GM23338 (cell line): ENCODE measurements at regions not wholly inside any gene's neighbourhood (a gene's known extent, or its start where the extent isn't known, plus 50 kb on each side); places are given as distances from the start of the nearest gene placed in this dataset.

Source experiments
- ATAC-seq: fragments of 200-7000 bp; cut with Tn5 transposase; 3 replicates; pipeline ENCODE4 v1.9.1; 2020
- DNase-seq: peaks from one replicate; pipeline ENCODE4 v3.0.0-alpha.2; 2015; ENCODE audit warnings: low spot score
- H2AFZ ChIP-seq: fragments of 200-600 bp; sonication (generic); 2 replicates; pipeline ENCODE4 v1.8.0; 2016; ENCODE audit warnings: antibody characterized with exemption, mild to moderate bottlenecking, moderate library complexity
- H3F3A ChIP-seq: fragments of 200-600 bp; sonication (generic); replicated peaks from 2 replicates; pipeline ENCODE4 v1.8.0; 2017; ENCODE audit warnings: antibody characterized with exemption, mixed run types, low read depth
- H3K27ac ChIP-seq: fragments of 200-600 bp; sonication (generic); 2 replicates; pipeline ENCODE4 v1.6.1; 2016; ENCODE audit warnings: low read depth
- H3K27me3 ChIP-seq: fragments of 200-600 bp; sonication (generic); 2 replicates; pipeline ENCODE4 v1.8.0; 2016; ENCODE audit warnings: mild to moderate bottlenecking, mixed run types, moderate library complexity; ENCODE audit not compliant: insufficient read depth
- H3K36me3 ChIP-seq: fragments of 200-600 bp; sonication (generic); 2 replicates; pipeline ENCODE4 v1.8.0; 2016; ENCODE audit warnings: mild to moderate bottlenecking; ENCODE audit not compliant: insufficient read depth
- H3K4me1 ChIP-seq: fragments of 200-600 bp; sonication (generic); 2 replicates; pipeline ENCODE4 v1.8.0; 2016; ENCODE audit warnings: mild to moderate bottlenecking, moderate library complexity; ENCODE audit not compliant: insufficient read depth
- H3K4me2 ChIP-seq: fragments of 200-600 bp; sonication (generic); 2 replicates; pipeline ENCODE4 v1.7.1; 2017; ENCODE audit warnings: mixed run types
- H3K4me3 ChIP-seq: fragments of 200-600 bp; sonication (generic); 2 replicates; pipeline ENCODE4 v1.6.1; 2016; ENCODE audit warnings: mixed run types
- H3K79me2 ChIP-seq: fragments of 200-600 bp; sonication (generic); replicated peaks from 2 replicates; pipeline ENCODE4 v1.8.0; 2017; ENCODE audit warnings: mild to moderate bottlenecking; ENCODE audit not compliant: insufficient read depth
- H3K9me2 ChIP-seq: fragments of 200-600 bp; sonication (generic); 2 replicates; pipeline ENCODE4 v1.8.0; 2017; ENCODE audit not compliant: insufficient read depth
- H4K20me1 ChIP-seq: fragments of 200-600 bp; sonication (generic); replicated peaks from 2 replicates; pipeline ENCODE4 v1.8.0; 2017; ENCODE audit warnings: mild to moderate bottlenecking; ENCODE audit not compliant: insufficient read depth
- H3K27ac Mint-ChIP-seq: 2 replicates; pipeline ENCODE4 v1.8.0; 2020; ENCODE audit warnings: inconsistent platforms, mild to moderate bottlenecking, moderate library complexity, mixed read lengths
- H3K27me3 Mint-ChIP-seq: 3 replicates; pipeline ENCODE4 v1.8.0; 2022; ENCODE audit warnings: low read depth, mild to moderate bottlenecking, moderate library complexity, mixed read lengths, inconsistent platforms; ENCODE audit not compliant: insufficient read depth, poor library complexity
- H3K36me3 Mint-ChIP-seq: 3 replicates; pipeline ENCODE4 v1.8.0; 2021; ENCODE audit warnings: low read depth, mild to moderate bottlenecking, inconsistent platforms, moderate library complexity, mixed read lengths
- H3K4me1 Mint-ChIP-seq: 3 replicates; pipeline ENCODE4 v1.8.0; 2020; ENCODE audit warnings: mild to moderate bottlenecking, inconsistent platforms, mixed read lengths
- H3K4me3 Mint-ChIP-seq: 3 replicates; pipeline ENCODE4 v1.8.0; 2021; ENCODE audit warnings: moderate library complexity, mild to moderate bottlenecking, inconsistent platforms, mixed read lengths
- H3K9me3 Mint-ChIP-seq: 3 replicates; pipeline ENCODE4 v1.8.0; 2020; ENCODE audit warnings: moderate library complexity, mild to moderate bottlenecking, inconsistent platforms, mixed read lengths
- CREB1 ChIP-seq: fragments of 250-450 bp; sonication (Bioruptor Pico); IDR thresholded peaks from 2 replicates; pipeline ENCODE4 v1.5.0; 2020; ENCODE audit warnings: low read depth, mild to moderate bottlenecking, moderate library complexity
- CTCF ChIP-seq, 2 experiments: fragments of 200-600 bp in 1 of 2; sonication (generic) in 1 of 2; conservative IDR thresholded peaks; 2 replicates each; pipeline versions ENCODE4 v1.5.1 to v1.6.1; 2016 to 2017; ENCODE audit warnings: antibody characterized with exemption in 2 of 2, low read depth in 2 of 2, mild to moderate bottlenecking in 2 of 2, moderate library complexity in 1 of 2
- EZH2 ChIP-seq: fragments of 200-600 bp; sonication (generic); IDR thresholded peaks from one replicate; pipeline ENCODE4 v1.8.0; 2017; ENCODE audit warnings: antibody characterized with exemption, mild to moderate bottlenecking, low read depth; ENCODE audit not compliant: unreplicated experiment
- JUNB ChIP-seq: IDR thresholded peaks from one replicate; pipeline ENCODE4 v1.6.1; 2016; ENCODE audit warnings: antibody characterized with exemption; ENCODE audit not compliant: unreplicated experiment
- NANOG ChIP-seq: IDR thresholded peaks from 2 replicates; pipeline ENCODE4 v1.6.1; 2016; ENCODE audit warnings: antibody characterized with exemption, borderline replicate concordance
- STAT1 ChIP-seq: IDR thresholded peaks from one replicate; pipeline ENCODE4 v1.6.1; 2016; ENCODE audit warnings: antibody characterized with exemption; ENCODE audit not compliant: unreplicated experiment
- ZNF114 ChIP-seq: fragments of 250-450 bp; sonication (Bioruptor Pico); IDR thresholded peaks from 2 replicates; pipeline ENCODE4 v1.5.0; 2020; ENCODE audit warnings: mild to moderate bottlenecking, moderate library complexity
- ZNF331 ChIP-seq: fragments of 250-450 bp; sonication (Bioruptor Pico); IDR thresholded peaks from 2 replicates; pipeline ENCODE4 v1.5.0; 2020; ENCODE audit warnings: low read depth, mild to moderate bottlenecking, moderate library complexity
- ZNF462 ChIP-seq: fragments of 250-450 bp; sonication (Bioruptor Pico); IDR thresholded peaks from 2 replicates; pipeline ENCODE4 v1.5.0; 2020; ENCODE audit warnings: mild to moderate bottlenecking, moderate library complexity

- no peak for TF ChIP-seq ZNF462
Measured at GRCh38 chrX:35104626-35105025, 162.0 kb downstream of the FAM47B start (continued).

- no peak overlapping the region for H3K4me2 ChIP-seq
- TF ChIP-seq ZNF114 (CRISPR knock-in tag) = no peak
- TF ChIP-seq JUNB = no peak
- no peak for TF ChIP-seq STAT1
- no peak for TF ChIP-seq CREB1 (CRISPR knock-in tag)
- TF ChIP-seq EZH2 = no peak
- no peak for TF ChIP-seq CTCF (conservative IDR thresholded peaks at IDR 0.05; ENCODE audit: low read depth in 2 of 2)
- TF ChIP-seq ZNF331 (CRISPR knock-in tag) = no peak
- no peak for TF ChIP-seq NANOG
- H3K4me1 Mint-ChIP-seq = peaks cover 3% of the 10 kb centered on the region; the same call in 1 of the 3 replicates
- no peaks in the 10 kb centered on the region for H3K79me2 ChIP-seq
- no peak overlapping the region for H2AFZ ChIP-seq
- peaks cover 1% of the 10 kb centered on the region for H3K27me3 Mint-ChIP-seq
- H3K27ac ChIP-seq = no peak overlapping the region
- H3K4me1 ChIP-seq = no peaks in the 10 kb centered on the region
- DNase-seq (no peak), ATAC-seq (no peak)
- no peaks in the 10 kb centered on the region for H3K27me3 ChIP-seq
- no peaks in the 10 kb centered on the region for H3K36me3 ChIP-seq
- peaks cover 16% of the 10 kb centered on the region for H3K9me3 Mint-ChIP-seq
- no peak overlapping the region for H3K4me3 ChIP-seq
- H3K27ac Mint-ChIP-seq = no peak overlapping the region
- no peaks in the 10 kb centered on the region for H3F3A ChIP-seq
- no peaks in the 10 kb centered on the region for H4K20me1 ChIP-seq
- no peaks in the 10 kb centered on the region for H3K9me2 ChIP-seq
- H3K4me3 Mint-ChIP-seq = no peak overlapping the region
- peaks cover 12% of the 10 kb centered on the region; the same call in 2 of the 3 replicates for H3K36me3 Mint-ChIP-seq
Measured at GRCh38 chrX:35115205-35115604, 172.6 kb downstream of the FAM47B start.
